Endothelial cell of umbilical vein (primary cell): ENCODE measurements at regions not wholly inside any gene's neighbourhood (a gene's known extent, or its start where the extent isn't known, plus 50 kb on each side); places are given as distances from the start of the nearest gene placed in this dataset.

Experiments used
- CTCF ChIP-seq, 2 donors: IDR thresholded peaks; 1 replicate in 1 of 2; 2 replicates in 1 of 2; pipeline ENCODE4 v1.5.1; 2011; ENCODE audit warnings: low read length in 2 of 2, mild to moderate bottlenecking in 2 of 2, moderate library complexity in 2 of 2, control low read depth in 1 of 2, inconsistent platforms in 1 of 2, low read depth in 1 of 2; ENCODE audit not compliant: insufficient read depth in 1 of 2; ENCODE audit errors: extremely low read depth in 1 of 2
- EZH2 ChIP-seq: IDR thresholded peaks from 2 replicates; pipeline ENCODE4 v1.6.1; 2012; ENCODE audit warnings: borderline replicate concordance, low read depth, mild to moderate bottlenecking, moderate library complexity, low read length, inconsistent platforms; ENCODE audit not compliant: severe bottlenecking
- FOS ChIP-seq: IDR thresholded peaks from 2 replicates; pipeline ENCODE4 v1.6.1; 2011; ENCODE audit warnings: mild to moderate bottlenecking, low read length, moderate library complexity, borderline replicate concordance; ENCODE audit not compliant: insufficient read depth
- GATA2 ChIP-seq: IDR thresholded peaks from 2 replicates; pipeline ENCODE4 v1.7.0; 2011; ENCODE audit warnings: low read depth, mild to moderate bottlenecking, moderate library complexity, mixed read lengths, low read length; ENCODE audit not compliant: insufficient read length, insufficient read depth
- MYC ChIP-seq: IDR thresholded peaks from one replicate; pipeline ENCODE4 v1.6.1; 2011; ENCODE audit warnings: mild to moderate bottlenecking, low read depth, low read length
- POLR2A ChIP-seq: IDR thresholded peaks from 2 replicates; pipeline ENCODE4 v1.6.1; 2012; ENCODE audit warnings: low read depth, mild to moderate bottlenecking, control low read depth, low read length
- POLR2AphosphoS5 ChIP-seq: IDR thresholded peaks from 2 replicates; pipeline ENCODE4 v1.6.1; 2012; ENCODE audit warnings: low read depth, mild to moderate bottlenecking, control low read depth, low read length, moderate library complexity; ENCODE audit not compliant: insufficient read depth
- TF ChIP-seq, protein P1 (sequence below): IDR thresholded peaks from 2 replicates; pipeline ENCODE4 v1.6.1; 2011; ENCODE audit not compliant: insufficient read depth, insufficient read length

GRCh38 chr3:180215866-180216265, 179.1 kb upstream of the PEX5L start:
- no peak for TF ChIP-seq POLR2AphosphoS5
- no peak for TF ChIP-seq CTCF (IDR thresholded peaks at IDR 0.05; ENCODE audit: extremely low read depth in 1 of 2, insufficient read depth in 1 of 2, low read depth in 1 of 2, low read length in 2 of 2)
- TF ChIP-seq MYC = no peak
- TF ChIP-seq POLR2A = no peak
- TF ChIP-seq GATA2 = no peak
- TF ChIP-seq EZH2 = no peak
- TF ChIP-seq, protein P1, sequence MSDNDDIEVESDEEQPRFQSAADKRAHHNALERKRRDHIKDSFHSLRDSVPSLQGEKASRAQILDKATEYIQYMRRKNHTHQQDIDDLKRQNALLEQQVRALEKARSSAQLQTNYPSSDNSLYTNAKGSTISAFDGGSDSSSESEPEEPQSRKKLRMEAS = no peak
- no peak for TF ChIP-seq FOS
